H9 (cell line): ENCODE measurements at regions not wholly inside any gene's neighbourhood (a gene's known extent, or its start where the extent isn't known, plus 50 kb on each side); places are given as distances from the start of the nearest gene placed in this dataset.

ENCODE experiments used
- DNase-seq: peaks from one replicate; pipeline ENCODE4 v3.0.0-alpha.2; 2017
- H2AFZ ChIP-seq: one replicate; pipeline ENCODE4 v1.6.1; 2013; ENCODE audit warnings: mild to moderate bottlenecking, low read length, control low read depth, moderate library complexity
- H2AK5ac ChIP-seq: 2 replicates; pipeline ENCODE4 v1.6.1; 2013; ENCODE audit warnings: low read length, control low read depth, mixed read lengths; ENCODE audit not compliant: insufficient read length
- H2BK120ac ChIP-seq: one replicate; pipeline ENCODE4 v1.6.1; 2013; ENCODE audit warnings: low read depth, mild to moderate bottlenecking, low read length, control low read depth, inconsistent platforms; ENCODE audit not compliant: poor library complexity, severe bottlenecking
- H2BK12ac ChIP-seq: 2 replicates; pipeline ENCODE4 v1.6.1; 2013; ENCODE audit warnings: low read length, control low read depth, mixed read lengths, low read depth; ENCODE audit not compliant: insufficient read length
- H2BK15ac ChIP-seq: 2 replicates; pipeline ENCODE4 v1.6.1; 2013; ENCODE audit warnings: low read depth, low read length, control low read depth
- H2BK20ac ChIP-seq: one replicate; pipeline ENCODE4 v1.6.1; 2013; ENCODE audit warnings: low read depth, mild to moderate bottlenecking, low read length, control low read depth, inconsistent platforms; ENCODE audit not compliant: poor library complexity, severe bottlenecking
- H2BK5ac ChIP-seq: 2 replicates; pipeline ENCODE4 v1.6.1; 2013; ENCODE audit warnings: low read length, control low read depth, mixed read lengths; ENCODE audit not compliant: insufficient read length
- H3K14ac ChIP-seq: 2 replicates; pipeline ENCODE4 v1.6.1; 2013; ENCODE audit warnings: low read length, control low read depth; ENCODE audit not compliant: insufficient read depth
- H3K18ac ChIP-seq: 2 replicates; pipeline ENCODE4 v1.6.1; 2013; ENCODE audit warnings: low read depth, mild to moderate bottlenecking, mixed read lengths, low read length, control low read depth; ENCODE audit not compliant: insufficient read length
- H3K23ac ChIP-seq: 2 replicates; pipeline ENCODE4 v1.6.1; 2013; ENCODE audit warnings: low read length, control low read depth, mixed read lengths, low read depth; ENCODE audit not compliant: insufficient read length
- H3K23me2 ChIP-seq: 2 replicates; pipeline ENCODE4 v1.6.1; 2013; ENCODE audit warnings: low read depth, mild to moderate bottlenecking, mixed read lengths, low read length, control low read depth; ENCODE audit not compliant: insufficient read length, poor library complexity, severe bottlenecking
- H3K27ac ChIP-seq: 2 replicates; pipeline ENCODE4 v1.5.1; 2013; ENCODE audit warnings: low read length, control low read depth, mixed read lengths, low read depth; ENCODE audit not compliant: insufficient read length
- H3K27me3 ChIP-seq: 2 replicates; pipeline ENCODE4 v1.6.1; 2013; ENCODE audit warnings: low read length, control low read depth, inconsistent platforms; ENCODE audit not compliant: insufficient read depth
- H3K4ac ChIP-seq: 2 replicates; pipeline ENCODE4 v1.6.1; 2013; ENCODE audit warnings: low read depth, mild to moderate bottlenecking, control low read depth, inconsistent platforms, low read length, moderate library complexity
- H3K4me1 ChIP-seq: 2 replicates; pipeline ENCODE4 v1.6.1; 2013; ENCODE audit warnings: low read length, control low read depth, inconsistent platforms; ENCODE audit not compliant: insufficient read depth
- H3K4me2 ChIP-seq: 2 replicates; pipeline ENCODE4 v1.6.1; 2013; ENCODE audit warnings: low read length, control low read depth, mixed read lengths; ENCODE audit not compliant: insufficient read length, insufficient read depth
- H3K56ac ChIP-seq: 2 replicates; pipeline ENCODE4 v1.6.1; 2013; ENCODE audit warnings: low read depth, mild to moderate bottlenecking, mixed read lengths, low read length, control low read depth; ENCODE audit not compliant: insufficient read length
- H3K79me1 ChIP-seq: 2 replicates; pipeline ENCODE4 v1.6.1; 2013; ENCODE audit warnings: low read depth, mild to moderate bottlenecking, moderate library complexity, low read length, control low read depth, inconsistent platforms; ENCODE audit not compliant: insufficient read depth, poor library complexity, severe bottlenecking
- H3K79me2 ChIP-seq: 2 replicates; pipeline ENCODE4 v1.6.1; 2013; ENCODE audit warnings: low read length, control low read depth, inconsistent platforms; ENCODE audit not compliant: insufficient read depth
- H3K9ac ChIP-seq: 2 replicates; pipeline ENCODE4 v1.6.1; 2013; ENCODE audit warnings: low read length, control low read depth, mixed read lengths; ENCODE audit not compliant: insufficient read length; ENCODE audit errors: extremely low read depth
- H3K9me3 ChIP-seq: one replicate; pipeline ENCODE4 v1.6.1; 2013; ENCODE audit warnings: low read depth, low read length, inconsistent platforms; ENCODE audit not compliant: control insufficient read depth
- H3T11ph ChIP-seq: one replicate; pipeline ENCODE4 v1.6.1; 2013; ENCODE audit warnings: mild to moderate bottlenecking, low read length, control low read depth, inconsistent platforms
- H4K20me1 ChIP-seq: one replicate; pipeline ENCODE4 v1.6.1; 2013; ENCODE audit not compliant: control insufficient read depth, insufficient read length, insufficient read depth
- H4K5ac ChIP-seq: 2 replicates; pipeline ENCODE4 v1.6.1; 2013; ENCODE audit warnings: low read depth, mild to moderate bottlenecking, mixed read lengths, low read length, control low read depth; ENCODE audit not compliant: insufficient read length
- H4K8ac ChIP-seq: replicated peaks from 2 replicates; pipeline ENCODE4 v1.6.1; 2013; ENCODE audit warnings: low read length, control low read depth, mixed read lengths, low read depth; ENCODE audit not compliant: insufficient read length
- H4K91ac ChIP-seq: 2 replicates; pipeline ENCODE4 v1.6.1; 2013; ENCODE audit warnings: low read depth, mild to moderate bottlenecking, moderate library complexity, mixed read lengths, low read length, control low read depth; ENCODE audit not compliant: insufficient read length
- H3K27ac Mint-ChIP-seq, 3 experiments: 2 replicates in 2 of 3; 3 replicates in 1 of 3; pipeline ENCODE4 v1.8.0; 2020 to 2021; ENCODE audit warnings: mixed read lengths in 3 of 3, mild to moderate bottlenecking in 1 of 3, moderate library complexity in 1 of 3
- H3K27me3 Mint-ChIP-seq: 2 replicates; pipeline ENCODE4 v1.8.0; 2021; ENCODE audit warnings: low read depth, mild to moderate bottlenecking, moderate library complexity, mixed read lengths
- H3K36me3 Mint-ChIP-seq, 3 experiments: 2 replicates in 2 of 3; 3 replicates in 1 of 3; pipeline ENCODE4 v1.8.0; 2020 to 2021; ENCODE audit warnings: low read depth in 3 of 3, mixed read lengths in 3 of 3; ENCODE audit not compliant: insufficient read depth in 1 of 3
- H3K4me1 Mint-ChIP-seq, 2 experiments: 2 replicates each; pipeline ENCODE4 v1.8.0; 2020; ENCODE audit warnings: mixed read lengths in 2 of 2
- H3K4me3 Mint-ChIP-seq, 2 experiments: 2 replicates in 1 of 2; 3 replicates in 1 of 2; pipeline ENCODE4 v1.8.0; 2020 to 2021; ENCODE audit warnings: mild to moderate bottlenecking in 2 of 2, mixed read lengths in 2 of 2, moderate library complexity in 1 of 2
- H3K9me3 Mint-ChIP-seq, 2 experiments: 2 replicates in 1 of 2; 3 replicates in 1 of 2; pipeline ENCODE4 v1.8.0; 2020; ENCODE audit warnings: mild to moderate bottlenecking in 2 of 2, mixed read lengths in 2 of 2, moderate library complexity in 1 of 2
- CTCF ChIP-seq: fragments of 200-600 bp; sonication (generic); conservative IDR thresholded peaks from 3 replicates; pipeline ENCODE4 v1.8.0; 2021; ENCODE audit warnings: antibody characterized with exemption, mild to moderate bottlenecking
- WGBS: extraction: QIAGEN DNeasy Blood & Tissue Kit; methylation state at CpG from one replicate; pipeline ENCODE4 v1.1.7; 2013; ENCODE audit warnings: missing lambda C conversion rate, low lambda C conversion rate, mixed read lengths; ENCODE audit not compliant: insufficient read length; ENCODE audit errors: extremely low coverage; 5-methylcytosine and 5-hydroxymethylcytosine counted together

- DNase-seq, result no peak
- Histone ChIP-seq H3T11ph (no peak overlapping the region), H3K14ac (no peak overlapping the region), H2AK5ac (no peak overlapping the region), H4K91ac (no peak overlapping the region), H3K9me3 (no peaks in the 10 kb centered on the region), H2BK120ac (no peak overlapping the region), H3K4me1 (no peaks in the 10 kb centered on the region), H3K4me2 (no peak overlapping the region), H3K79me2 (no peaks in the 10 kb centered on the region), H3K18ac (no peak overlapping the region), H2AFZ (no peak overlapping the region), H2BK20ac (no peak overlapping the region), H3K27me3 (no peaks in the 10 kb centered on the region), H3K4ac (no peak overlapping the region), H4K8ac (no peak overlapping the region), H4K5ac (no peak overlapping the region), H3K56ac (no peak overlapping the region), H3K23me2 (no peaks in the 10 kb centered on the region), H2BK5ac (no peak overlapping the region), H3K9ac (no peak overlapping the region), H2BK12ac (no peak overlapping the region), H2BK15ac (no peak overlapping the region), H3K23ac (no peak overlapping the region), H4K20me1 (no peaks in the 10 kb centered on the region), H3K79me1 (no peaks in the 10 kb centered on the region), H3K27ac (no peak overlapping the region)
- Mint-ChIP-seq H3K27ac (peak overlapping the region in 2 of 3 experiments; percentile 7 to 77; a peak in 2 of 7 replicates), H3K4me1 (peaks cover 7 to 9% of the 10 kb centered on the region in 2 experiments), H3K9me3 (no peaks in the 10 kb centered on the region), H3K27me3 (peaks cover 6% of the 10 kb centered on the region), H3K36me3 (no peaks in the 10 kb centered on the region), H3K4me3 (no peak overlapping the region)
- WGBS, result no CpG with 5 or more reads among the region's 8 CpGs
- TF ChIP-seq CTCF, result no peak
These were observed 228.3 kb upstream of the NPVF start for GRCh38 chr7:25456467-25457171.
